HCT116 (cell line): ENCODE measurements at regions not wholly inside any gene's neighbourhood (a gene's known extent, or its start where the extent isn't known, plus 50 kb on each side); places are given as distances from the start of the nearest gene placed in this dataset.

Experiments
- POLR2A ChIP-seq: IDR thresholded peaks from 2 replicates; pipeline ENCODE4 v1.7.0; 2011; ENCODE audit warnings: borderline replicate concordance; ENCODE audit not compliant: insufficient read depth, insufficient read length; ENCODE audit errors: extremely low read depth
- TF ChIP-seq, protein P1 (sequence below), 3 experiments: fragments of 200-600 bp in 1 of 3; sonication (generic) in 1 of 3; IDR thresholded peaks in 2 of 3; conservative IDR thresholded peaks in 1 of 3; 2 replicates each; pipeline ENCODE4 v1.5.1; 2012 to 2017; ENCODE audit warnings: low read depth in 2 of 3, low read length in 2 of 3, antibody characterized with exemption in 1 of 3, borderline replicate concordance in 1 of 3, control low read depth in 1 of 3, mild to moderate bottlenecking in 1 of 3, mixed read lengths in 1 of 3, mixed run types in 1 of 3, moderate library complexity in 1 of 3; ENCODE audit not compliant: insufficient read depth in 1 of 3

DNA sequence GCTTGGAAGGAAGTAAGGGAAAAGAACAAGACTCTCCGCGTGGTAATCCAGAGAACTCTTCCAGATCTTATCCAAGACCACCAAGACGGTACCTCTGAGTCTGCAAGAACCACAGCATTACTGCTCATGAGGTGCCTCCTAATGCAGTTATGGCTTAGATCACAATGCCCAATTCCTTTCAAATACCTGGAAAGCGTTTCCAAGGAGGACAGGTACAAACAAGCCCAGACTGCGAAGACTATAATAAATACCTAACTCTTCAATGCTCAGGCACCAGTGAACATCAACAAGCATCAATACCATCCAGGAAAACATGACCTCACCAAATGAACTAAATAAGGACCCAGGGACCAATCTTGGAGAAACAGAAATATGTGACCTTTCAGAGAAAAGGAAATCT is 325.5 kb downstream of the CWC27 start:
- TF ChIP-seq, protein P1, sequence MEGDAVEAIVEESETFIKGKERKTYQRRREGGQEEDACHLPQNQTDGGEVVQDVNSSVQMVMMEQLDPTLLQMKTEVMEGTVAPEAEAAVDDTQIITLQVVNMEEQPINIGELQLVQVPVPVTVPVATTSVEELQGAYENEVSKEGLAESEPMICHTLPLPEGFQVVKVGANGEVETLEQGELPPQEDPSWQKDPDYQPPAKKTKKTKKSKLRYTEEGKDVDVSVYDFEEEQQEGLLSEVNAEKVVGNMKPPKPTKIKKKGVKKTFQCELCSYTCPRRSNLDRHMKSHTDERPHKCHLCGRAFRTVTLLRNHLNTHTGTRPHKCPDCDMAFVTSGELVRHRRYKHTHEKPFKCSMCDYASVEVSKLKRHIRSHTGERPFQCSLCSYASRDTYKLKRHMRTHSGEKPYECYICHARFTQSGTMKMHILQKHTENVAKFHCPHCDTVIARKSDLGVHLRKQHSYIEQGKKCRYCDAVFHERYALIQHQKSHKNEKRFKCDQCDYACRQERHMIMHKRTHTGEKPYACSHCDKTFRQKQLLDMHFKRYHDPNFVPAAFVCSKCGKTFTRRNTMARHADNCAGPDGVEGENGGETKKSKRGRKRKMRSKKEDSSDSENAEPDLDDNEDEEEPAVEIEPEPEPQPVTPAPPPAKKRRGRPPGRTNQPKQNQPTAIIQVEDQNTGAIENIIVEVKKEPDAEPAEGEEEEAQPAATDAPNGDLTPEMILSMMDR (IDR thresholded peaks at IDR 0.05 in 2 of 3, conservative IDR thresholded peaks at IDR 0.05 in 1 of 3; ENCODE audit: borderline replicate concordance in 1 of 3, insufficient read depth in 1 of 3, low read depth in 2 of 3, low read length in 2 of 3), result no peak
- no peak for TF ChIP-seq POLR2A
